ENCODE measurements at regions not wholly inside any gene's neighbourhood (a gene's known extent, or its start where the extent isn't known, plus 50 kb on each side); places are given as distances from the start of the nearest gene placed in this dataset.

GRCh38 chr11:29816359-29816758 is 200.5 kb downstream of the KCNA4 start:
- TF ChIP-seq CTCF (conservative IDR thresholded peaks at IDR 0.05; ENCODE audit: low read depth, low read length) (no peak), EZH2phosphoT487 (IDR thresholded peaks at IDR 0.05; ENCODE audit: borderline replicate concordance, low read length) (no peak), EZH2 (IDR thresholded peaks at IDR 0.05; ENCODE audit: low read length, unreplicated experiment) (no peak)
